Tibial nerve (tissue), 3 donors: ENCODE measurements at regions not wholly inside any gene's neighbourhood (a gene's known extent, or its start where the extent isn't known, plus 50 kb on each side); places are given as distances from the start of the nearest gene placed in this dataset.

ENCODE experiments used
- CTCF ChIP-seq, 5 experiments: fragments of 200-600 bp in 3 of 5; fragments of 450-650 bp in 2 of 5; sonication (generic) in 3 of 5; IDR thresholded peaks; one replicate each; pipeline ENCODE4 v1.5.1; 2016 to 2019; ENCODE audit warnings: antibody characterized with exemption in 5 of 5, mild to moderate bottlenecking in 3 of 5, moderate library complexity in 2 of 5
- POLR2A ChIP-seq, 2 donors: fragments of 450-650 bp; IDR thresholded peaks; one replicate each; pipeline ENCODE4 v1.6.1; 2017; ENCODE audit warnings: antibody characterized with exemption in 2 of 2, mild to moderate bottlenecking in 2 of 2, moderate library complexity in 2 of 2

- TF ChIP-seq POLR2A (IDR thresholded peaks at IDR 0.05) (no peak), CTCF (IDR thresholded peaks at IDR 0.05) (no peak)
Measured at GRCh38 chr13:22055259-22055658, 384.4 kb downstream of the FGF9 start.
